Stomach (tissue), 8 donors: ENCODE measurements at regions not wholly inside any gene's neighbourhood (a gene's known extent, or its start where the extent isn't known, plus 50 kb on each side); places are given as distances from the start of the nearest gene placed in this dataset.

ENCODE experiments used
- DNase-seq, 2 donors: peaks; one replicate each; pipeline versions ENCODE4 v3.0.0 to v3.0.0-alpha.2; 2013 to 2019
- H3K27ac ChIP-seq, 5 donors: fragments of 200-600 bp in 4 of 5; sonication (generic) in 4 of 5; one replicate each; pipeline ENCODE4 v1.5.1; 2013 to 2019; ENCODE audit warnings: mild to moderate bottlenecking in 1 of 5, moderate library complexity in 1 of 5
- H3K27me3 ChIP-seq, 3 donors: fragments of 200-600 bp; sonication (generic); one replicate each; pipeline ENCODE4 v1.5.1; 2017 to 2019; ENCODE audit warnings: mixed run types in 1 of 3
- H3K36me3 ChIP-seq, 4 donors: fragments of 200-600 bp; sonication (generic); 1 replicate in 3 of 4; 2 replicates in 1 of 4; pipeline ENCODE4 v1.5.1; 2016 to 2019
- H3K4me1 ChIP-seq, 4 donors: fragments of 200-600 bp; sonication (generic); one replicate each; pipeline ENCODE4 v1.5.1; 2016 to 2019
- H3K4me3 ChIP-seq, 4 donors: fragments of 200-600 bp; sonication (generic) in 3 of 4; one replicate each; pipeline ENCODE4 v1.5.1; 2016 to 2019; ENCODE audit warnings: mild to moderate bottlenecking in 1 of 4
- H3K9me3 ChIP-seq, 4 donors: fragments of 200-600 bp; sonication (generic); one replicate each; pipeline ENCODE4 v1.5.1; 2016 to 2019
- CTCF ChIP-seq, 7 experiments: fragments of 450-650 bp in 4 of 7; fragments of 200-600 bp in 3 of 7; sonication (generic) in 3 of 7; IDR thresholded peaks; one replicate each; pipeline ENCODE4 v1.5.1; 2016 to 2019; ENCODE audit warnings: antibody characterized with exemption in 7 of 7, control low read depth in 2 of 7, mild to moderate bottlenecking in 1 of 7
- EP300 ChIP-seq: sonication (generic); formaldehyde crosslinking; IDR thresholded peaks from one replicate; pipeline ENCODE4 v1.6.1; 2017; ENCODE audit warnings: antibody characterized with exemption
- POLR2A ChIP-seq, 4 donors: fragments of 450-650 bp; IDR thresholded peaks; one replicate each; pipeline ENCODE4 v1.6.1; 2016; ENCODE audit warnings: antibody characterized with exemption in 4 of 4, control low read depth in 2 of 4, mild to moderate bottlenecking in 1 of 4, moderate library complexity in 1 of 4
- POLR2AphosphoS5 ChIP-seq, 3 donors: sonication (generic); formaldehyde crosslinking; IDR thresholded peaks; one replicate each; pipeline ENCODE4 v1.6.1; 2016; ENCODE audit warnings: antibody characterized with exemption in 3 of 3
- WGBS, 5 donors: extraction: QIAGEN DNeasy Blood & Tissue Kit in 3 of 5; methylation state at CpG; one replicate each; pipeline versions ENCODE4 v1.1.5 to v1.1.7; 2013 to 2018; 5-methylcytosine and 5-hydroxymethylcytosine counted together
- intact Hi-C: fragments of 100-400 bp; cut with DNase I; formaldehyde crosslinking; loops from one replicate; pipeline ENCODE4 v1.15.1; 2023; ENCODE audit warnings: low total_unique reads
- donor health status: healthy with polysubstance abuse.
- donor health status: Bipolar disorder and iron deficiency.
- donor health status: healthy.

DNA sequence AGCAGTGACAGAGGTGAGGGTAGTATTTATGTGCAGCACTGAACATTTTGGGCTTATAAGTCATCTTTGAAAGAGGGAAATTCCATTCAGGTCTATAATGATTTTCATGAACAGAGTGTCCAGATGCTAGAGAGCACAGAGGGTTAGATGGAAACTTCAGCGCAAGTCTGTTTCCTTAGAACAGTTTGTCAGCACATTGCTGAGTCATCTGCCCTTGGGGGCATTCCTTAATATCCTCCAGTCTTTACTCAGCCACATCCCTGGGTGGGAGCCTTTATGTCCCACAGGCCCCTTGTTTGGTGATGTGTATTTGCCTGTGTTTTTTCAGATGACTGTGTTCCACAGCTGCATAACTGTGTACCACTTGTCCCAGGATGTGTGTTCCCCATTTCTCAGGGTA is 138.5 kb upstream of the S1PR3 start:
- H3K36me3 ChIP-seq, result no peaks in the 10 kb centered on the region
- H3K4me1 ChIP-seq, result no peaks in the 10 kb centered on the region
- intact Hi-C loops, result no loop called here
- no peak overlapping the region for H3K27ac ChIP-seq
- DNase-seq, result no peak
- peaks cover 0 to 19% (median 7%) of the 10 kb centered on the region in 4 donors for H3K9me3 ChIP-seq
- no peak overlapping the region for H3K4me3 ChIP-seq
- TF ChIP-seq EP300 (no peak), POLR2AphosphoS5 (IDR thresholded peaks at IDR 0.05) (no peak), CTCF (IDR thresholded peaks at IDR 0.05) (no peak), POLR2A (IDR thresholded peaks at IDR 0.05) (no peak)
- H3K27me3 ChIP-seq, result no peaks in the 10 kb centered on the region
- WGBS, 5 donors, result 29 to 78% (median 48%) methylated on average over 1 of the region's 1 CpG

- DNase-seq, result no peak
- H3K4me1 ChIP-seq, result no peaks in the 10 kb centered on the region
- H3K36me3 ChIP-seq, result no peaks in the 10 kb centered on the region
- H3K4me3 ChIP-seq, result no peak overlapping the region
- H3K27me3 ChIP-seq, result no peaks in the 10 kb centered on the region
- intact Hi-C loops, result no loop called here
- H3K9me3 ChIP-seq, result peaks cover 0 to 8% (median 1%) of the 10 kb centered on the region in 4 donors
- H3K27ac ChIP-seq, result no peak overlapping the region
- TF ChIP-seq CTCF (IDR thresholded peaks at IDR 0.05) (no peak), POLR2AphosphoS5 (IDR thresholded peaks at IDR 0.05) (no peak), POLR2A (IDR thresholded peaks at IDR 0.05) (no peak), EP300 (no peak)
- WGBS, 5 donors, result 77 to 88% (median 87%) methylated on average over 5 of the region's 5 CpGs
Observed at GRCh38 chr9:88870627-88871026, 120.6 kb upstream of the S1PR3 start.

DNA sequence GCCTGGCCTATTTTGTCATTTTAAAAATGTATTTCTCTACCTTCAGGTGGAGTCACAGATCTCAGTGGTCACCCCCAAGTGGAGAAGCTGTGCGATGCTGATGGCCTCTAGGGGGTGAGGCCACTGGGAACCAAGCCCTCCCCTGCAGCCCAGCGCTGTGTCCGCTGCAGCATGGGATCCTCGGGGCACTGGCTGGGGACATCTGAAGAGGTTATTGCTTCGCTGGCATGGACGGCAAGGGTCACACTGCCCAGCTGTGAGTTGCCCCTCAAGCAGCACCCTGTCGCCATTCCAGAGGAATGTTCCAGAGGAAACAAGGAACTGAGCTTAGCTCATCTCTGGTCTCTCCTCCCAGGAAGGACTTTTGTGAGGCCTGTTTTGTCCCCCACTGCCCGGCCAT is 119.6 kb upstream of the S1PR3 start:
- H3K36me3 ChIP-seq, result no peaks in the 10 kb centered on the region
- H3K27me3 ChIP-seq, result no peaks in the 10 kb centered on the region
- H3K4me1 ChIP-seq, result no peaks in the 10 kb centered on the region
- intact Hi-C loops, result no loop called here
- no peak overlapping the region for H3K4me3 ChIP-seq
- H3K27ac ChIP-seq, result no peak overlapping the region
- peaks cover 0 to 8% (median 1%) of the 10 kb centered on the region in 4 donors for H3K9me3 ChIP-seq
- WGBS, 5 donors, result 86 to 92% (median 88%) methylated on average over 6 to 8 of the region's 8 CpGs
- no peak for TF ChIP-seq POLR2AphosphoS5 (IDR thresholded peaks at IDR 0.05)
- no peak for TF ChIP-seq EP300
- no peak for TF ChIP-seq CTCF (IDR thresholded peaks at IDR 0.05)
- no peak for TF ChIP-seq POLR2A (IDR thresholded peaks at IDR 0.05)
- no peak for DNase-seq

- DNase-seq, result peak in 1 of 2 donors; percentile 35
Observed at GRCh38 chr9:88872192-88872946, 118.9 kb upstream of the S1PR3 start.

More at GRCh38 chr9:88872192-88872946, 118.9 kb upstream of the S1PR3 start:
- Histone ChIP-seq H3K4me1 (no peaks in the 10 kb centered on the region), H3K27ac (no peak overlapping the region), H3K36me3 (no peaks in the 10 kb centered on the region), H3K4me3 (no peak overlapping the region), H3K27me3 (no peaks in the 10 kb centered on the region), H3K9me3 (peaks cover 0 to 8% (median 1%) of the 10 kb centered on the region in 4 donors)
- 75 to 86% (median 80%) methylated on average over 3 of the region's 3 CpGs for WGBS, 5 donors
- TF ChIP-seq EP300, result no peak
- no peak for TF ChIP-seq POLR2A (IDR thresholded peaks at IDR 0.05)
- TF ChIP-seq POLR2AphosphoS5 (IDR thresholded peaks at IDR 0.05), result no peak
- no peak for TF ChIP-seq CTCF (IDR thresholded peaks at IDR 0.05)
- intact Hi-C loops, result no loop called here
